Ovary (tissue), 3 donors: ENCODE measurements at regions not wholly inside any gene's neighbourhood (a gene's known extent, or its start where the extent isn't known, plus 50 kb on each side); places are given as distances from the start of the nearest gene placed in this dataset.

Source experiments
- EP300 ChIP-seq: sonication (generic); formaldehyde crosslinking; IDR thresholded peaks from one replicate; pipeline ENCODE4 v1.6.1; 2017; ENCODE audit warnings: antibody characterized with exemption
- POLR2A ChIP-seq: fragments of 450-650 bp; IDR thresholded peaks from one replicate; pipeline ENCODE4 v1.6.1; 2017; ENCODE audit warnings: antibody characterized with exemption, mild to moderate bottlenecking, moderate library complexity
- TF ChIP-seq, protein P1 (sequence below), 3 donors: fragments of 450-650 bp in 2 of 3; fragments of 200-600 bp in 1 of 3; IDR thresholded peaks; one replicate each; pipeline versions ENCODE4 v1.5.1 to v1.8.0; 2016 to 2022; ENCODE audit warnings: antibody characterized with exemption in 3 of 3, mild to moderate bottlenecking in 1 of 3
- donor health status: DM: no; HTN: no; CAD: no.

DNA sequence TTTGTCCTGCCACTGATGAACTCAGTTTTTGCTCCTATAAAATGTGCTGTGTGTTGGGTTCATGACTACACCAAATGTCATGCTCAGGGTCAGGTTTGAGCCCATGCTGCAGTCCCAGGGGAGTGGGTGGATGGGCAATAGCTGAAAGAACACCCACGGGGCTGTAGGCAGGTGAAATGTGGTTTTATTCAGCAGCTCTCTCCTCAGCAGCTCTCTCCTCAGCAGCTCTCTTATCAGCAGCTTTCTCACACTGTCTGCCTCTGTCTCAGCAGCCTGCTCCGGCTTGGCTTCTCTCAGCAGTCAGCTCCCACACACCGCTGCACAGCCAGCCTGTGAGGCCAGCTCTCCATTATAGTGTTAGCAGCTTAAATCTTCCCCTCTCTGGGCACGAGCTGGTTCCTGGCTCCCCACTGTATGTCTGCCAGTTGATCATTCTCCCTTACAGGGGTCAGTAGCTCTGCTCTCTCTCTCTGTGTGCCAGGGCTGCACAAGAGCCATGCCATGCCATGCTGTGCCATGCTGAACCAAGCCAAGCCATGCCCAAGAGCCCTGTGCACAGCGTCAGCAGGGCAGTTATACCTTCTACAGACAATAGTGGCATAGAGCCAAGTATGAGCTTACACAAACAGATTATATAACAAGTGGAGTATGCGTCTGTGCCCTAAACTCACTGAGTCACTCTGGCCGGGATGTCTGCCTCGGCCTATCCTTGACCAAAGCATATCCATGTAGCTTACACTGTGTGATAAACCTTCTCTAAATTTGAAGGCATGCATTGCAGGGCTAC is 303.3 kb upstream of the TMPO start:
- TF ChIP-seq, protein P1, sequence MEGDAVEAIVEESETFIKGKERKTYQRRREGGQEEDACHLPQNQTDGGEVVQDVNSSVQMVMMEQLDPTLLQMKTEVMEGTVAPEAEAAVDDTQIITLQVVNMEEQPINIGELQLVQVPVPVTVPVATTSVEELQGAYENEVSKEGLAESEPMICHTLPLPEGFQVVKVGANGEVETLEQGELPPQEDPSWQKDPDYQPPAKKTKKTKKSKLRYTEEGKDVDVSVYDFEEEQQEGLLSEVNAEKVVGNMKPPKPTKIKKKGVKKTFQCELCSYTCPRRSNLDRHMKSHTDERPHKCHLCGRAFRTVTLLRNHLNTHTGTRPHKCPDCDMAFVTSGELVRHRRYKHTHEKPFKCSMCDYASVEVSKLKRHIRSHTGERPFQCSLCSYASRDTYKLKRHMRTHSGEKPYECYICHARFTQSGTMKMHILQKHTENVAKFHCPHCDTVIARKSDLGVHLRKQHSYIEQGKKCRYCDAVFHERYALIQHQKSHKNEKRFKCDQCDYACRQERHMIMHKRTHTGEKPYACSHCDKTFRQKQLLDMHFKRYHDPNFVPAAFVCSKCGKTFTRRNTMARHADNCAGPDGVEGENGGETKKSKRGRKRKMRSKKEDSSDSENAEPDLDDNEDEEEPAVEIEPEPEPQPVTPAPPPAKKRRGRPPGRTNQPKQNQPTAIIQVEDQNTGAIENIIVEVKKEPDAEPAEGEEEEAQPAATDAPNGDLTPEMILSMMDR (IDR thresholded peaks at IDR 0.05), result no peak
- TF ChIP-seq POLR2A (no peak), EP300 (no peak)
